ENCODE measurements at regions not wholly inside any gene's neighbourhood (a gene's known extent, or its start where the extent isn't known, plus 50 kb on each side); places are given as distances from the start of the nearest gene placed in this dataset.

GRCh38 chr10:9734218-9734617, 1283.5 kb upstream of the CELF2 start:
- H3K36me3 ChIP-seq (ENCODE audit: control insufficient read depth in 2 of 2, extremely low read depth in 1 of 2, insufficient read depth in 2 of 2, low read length in 2 of 2), result no peaks in the 10 kb centered on the region
- no peaks in the 10 kb centered on the region for H3K9me1 ChIP-seq (replicated peaks; ENCODE audit: control insufficient read depth, extremely low read depth, insufficient read depth, low read length)
- CTCF ChIA-PET, result no interaction called here
- no peak overlapping the region for H2AFZ ChIP-seq (ENCODE audit: low read depth, low read length)
- no peak overlapping the region for H3K9ac ChIP-seq (replicated peaks; ENCODE audit: extremely low read depth, insufficient read depth, low read length)
- H3K4me2 ChIP-seq (ENCODE audit: insufficient read depth, low read length), result no peak overlapping the region
- no peak overlapping the region for H3K4me3 ChIP-seq (replicated peaks in 1 of 3; ENCODE audit: insufficient read depth in 1 of 3, low read depth in 1 of 3, low read length in 3 of 3)
- no peak overlapping the region for H3K27ac ChIP-seq (ENCODE audit: insufficient read depth, low read depth, low read length)
- no peaks in the 10 kb centered on the region for H3K9me3 ChIP-seq (replicated peaks; ENCODE audit: control insufficient read depth, insufficient read depth, low read length)
- no peaks in the 10 kb centered on the region for H3K79me2 ChIP-seq (ENCODE audit: control insufficient read depth, insufficient read depth, low read length)
- POLR2A ChIA-PET, result no interaction called here
- dilution Hi-C loops (cut with MboI; ENCODE audit: extremely low pct_ligation_motif_present, low sequenced_read_pairs), result no loop called here
- intact Hi-C loops (cut with micrococcal nuclease), result no loop called here
- H3K4me1 ChIP-seq (ENCODE audit: control insufficient read depth, extremely low read depth, insufficient read depth, low read length), result no peaks in the 10 kb centered on the region
- H3K27me3 ChIP-seq (ENCODE audit: control insufficient read depth in 2 of 2, insufficient read depth in 2 of 2, low read length in 2 of 2), result no peaks in the 10 kb centered on the region
- no peak for DNase-seq (ENCODE audit: low read depth, low spot score)
- BruUV-seq (replicated peaks), result no TSS peak
- no peak for FAIRE-seq
- no peaks in the 10 kb centered on the region for H4K20me1 ChIP-seq (replicated peaks; ENCODE audit: control insufficient read depth, extremely low read depth, insufficient read depth, low read length)
- no peak for TF ChIP-seq POLR2AphosphoS5 (IDR thresholded peaks at IDR 0.05; ENCODE audit: insufficient read depth, low read depth, low read length)
- TF ChIP-seq JUN (IDR thresholded peaks at IDR 0.05; ENCODE audit: borderline replicate concordance, insufficient read depth, insufficient read length, low read depth), result no peak
- TF ChIP-seq MYC (IDR thresholded peaks at IDR 0.05; ENCODE audit: low read depth, low read length), result no peak
- no peak for TF ChIP-seq FOS (IDR thresholded peaks at IDR 0.05; ENCODE audit: borderline replicate concordance, insufficient read depth, low read length)
- no peak for TF ChIP-seq CTCF (IDR thresholded peaks at IDR 0.05; ENCODE audit: extremely low read depth in 1 of 2, insufficient read depth in 1 of 2, low read depth in 1 of 2, low read length in 2 of 2)
- no peak for TF ChIP-seq POLR2A (IDR thresholded peaks at IDR 0.05; ENCODE audit: low read depth, low read length)
- no peak for TF ChIP-seq EZH2 (IDR thresholded peaks at IDR 0.05; ENCODE audit: borderline replicate concordance, low read depth, low read length, severe bottlenecking)
- no peak for TF ChIP-seq GATA2 (IDR thresholded peaks at IDR 0.05; ENCODE audit: insufficient read depth, insufficient read length, low read depth, low read length)
- TF ChIP-seq MAX (IDR thresholded peaks at IDR 0.05; ENCODE audit: insufficient read depth, insufficient read length), result no peak

Data from endothelial cell of umbilical vein (primary cell).